Body of pancreas (tissue), 4 donors: ENCODE measurements at regions not wholly inside any gene's neighbourhood (a gene's known extent, or its start where the extent isn't known, plus 50 kb on each side); places are given as distances from the start of the nearest gene placed in this dataset.

Source experiments
- ATAC-seq: fragments of 150-250 bp; one replicate; pipeline ENCODE4 v1.9.1; 2016
- DNase-seq, 4 donors: peaks; one replicate each; pipeline ENCODE4 v3.0.0-alpha.2; 2019
- H3K27ac ChIP-seq, 4 donors: fragments of 200-600 bp; sonication (generic); 1 replicate in 3 of 4; 2 replicates in 1 of 4; pipeline versions ENCODE4 v1.5.1 to v1.6.1; 2016 to 2019; ENCODE audit warnings: mild to moderate bottlenecking in 1 of 4, mixed read lengths in 1 of 4, moderate library complexity in 1 of 4
- H3K27me3 ChIP-seq, 2 donors: fragments of 200-600 bp; sonication (generic); one replicate each; pipeline ENCODE4 v1.6.0; 2016; ENCODE audit warnings: mild to moderate bottlenecking in 1 of 2
- H3K36me3 ChIP-seq, 2 donors: fragments of 200-600 bp; sonication (generic); replicated peaks in 1 of 2; 2 replicates each; pipeline ENCODE4 v1.5.1; 2016; ENCODE audit warnings: low read depth in 2 of 2; ENCODE audit not compliant: insufficient read depth in 1 of 2
- H3K4me1 ChIP-seq: fragments of 200-600 bp; sonication (generic); one replicate; pipeline ENCODE4 v1.6.0; 2016
- H3K4me3 ChIP-seq, 2 donors: fragments of 200-600 bp; sonication (generic); 1 replicate in 1 of 2; 2 replicates in 1 of 2; pipeline ENCODE4 v1.5.1; 2016 to 2019
- H3K9me3 ChIP-seq, 3 donors: fragments of 200-600 bp; sonication (generic); 1 replicate in 2 of 3; 2 replicates in 1 of 3; pipeline ENCODE4 v1.5.1; 2016
- CTCF ChIP-seq, 7 experiments: fragments of 450-650 bp in 4 of 7; fragments of 200-600 bp in 3 of 7; sonication (generic) in 3 of 7; IDR thresholded peaks; one replicate each; pipeline ENCODE4 v1.5.1; 2016 to 2019; ENCODE audit warnings: antibody characterized with exemption in 7 of 7
- POLR2A ChIP-seq, 3 donors: fragments of 450-650 bp; IDR thresholded peaks; one replicate each; pipeline ENCODE4 v1.6.1; 2016; ENCODE audit warnings: antibody characterized with exemption in 3 of 3, mild to moderate bottlenecking in 2 of 3
- WGBS, 2 donors: methylation state at CpG; one replicate each; pipeline ENCODE4 v1.1.5; 2017; 5-methylcytosine and 5-hydroxymethylcytosine counted together
- intact Hi-C: fragments of 100-400 bp; cut with DNase I; formaldehyde crosslinking; loops from one replicate; pipeline ENCODE4 v1.15.1; 2023

- WGBS, 2 donors, result 69 to 80% methylated on average over 4 of the region's 4 CpGs
- Histone ChIP-seq H3K36me3 (no peaks in the 10 kb centered on the region), H3K4me1 (no peaks in the 10 kb centered on the region), H3K9me3 (no peaks in the 10 kb centered on the region), H3K4me3 (no peak overlapping the region), H3K27me3 (no peaks in the 10 kb centered on the region), H3K27ac (no peak overlapping the region)
- ATAC-seq (no peak), DNase-seq (no peak)
- intact Hi-C loops, result no loop called here
- no peak for TF ChIP-seq CTCF (IDR thresholded peaks at IDR 0.05)
- no peak for TF ChIP-seq POLR2A (IDR thresholded peaks at IDR 0.05)
Measured at GRCh38 chr3:132987396-132987795, 50.8 kb upstream of the TMEM108 start.

GRCh38 chr3:132984181-132984580 is 54.0 kb upstream of the TMEM108 start:
- ATAC-seq, result no peak
- no peaks in the 10 kb centered on the region for H3K27me3 ChIP-seq

GRCh38 chr3:132983143-132983770 is 54.9 kb upstream of the TMEM108 start:
- no peaks in the 10 kb centered on the region for H3K4me1 ChIP-seq
- TF ChIP-seq POLR2A (IDR thresholded peaks at IDR 0.05) (no peak), CTCF (IDR thresholded peaks at IDR 0.05) (no peak)
- H3K36me3 ChIP-seq, result no peaks in the 10 kb centered on the region
- intact Hi-C loops, result no loop called here
- no peak overlapping the region for H3K4me3 ChIP-seq
- DNase-seq (no peak), ATAC-seq (no peak)
- no peaks in the 10 kb centered on the region for H3K27me3 ChIP-seq
- H3K9me3 ChIP-seq, result no peaks in the 10 kb centered on the region
- no peak overlapping the region for H3K27ac ChIP-seq
- WGBS, 2 donors, result 65 to 67% methylated on average over 1 of the region's 1 CpG

More at GRCh38 chr3:132984181-132984580, 54.0 kb upstream of the TMEM108 start:
- TF ChIP-seq CTCF (IDR thresholded peaks at IDR 0.05) (no peak), POLR2A (IDR thresholded peaks at IDR 0.05) (no peak)
- intact Hi-C loops, result no loop called here
- H3K4me1 ChIP-seq, result no peaks in the 10 kb centered on the region
- no peaks in the 10 kb centered on the region for H3K36me3 ChIP-seq
- H3K27ac ChIP-seq, result no peak overlapping the region
- H3K9me3 ChIP-seq, result no peaks in the 10 kb centered on the region
- WGBS, 2 donors, result 100% methylated on average over 1 of the region's 1 CpG
- no peak for DNase-seq
- H3K4me3 ChIP-seq, result no peak overlapping the region

GRCh38 chr3:132981719-132982118 is 56.5 kb upstream of the TMEM108 start:
- TF ChIP-seq CTCF (IDR thresholded peaks at IDR 0.05) (no peak), POLR2A (IDR thresholded peaks at IDR 0.05) (no peak)
- H3K4me3 ChIP-seq, result no peak overlapping the region
- H3K36me3 ChIP-seq, result no peaks in the 10 kb centered on the region
- DNase-seq (no peak), ATAC-seq (no peak)
- H3K4me1 ChIP-seq, result no peaks in the 10 kb centered on the region
- H3K27me3 ChIP-seq, result no peaks in the 10 kb centered on the region
- no peaks in the 10 kb centered on the region for H3K9me3 ChIP-seq
- H3K27ac ChIP-seq, result no peak overlapping the region
- intact Hi-C loops, result no loop called here
- WGBS, 2 donors, result 69 to 71% methylated on average over 1 of the region's 1 CpG

GRCh38 chr3:132980102-132980501 is 58.1 kb upstream of the TMEM108 start:
- H3K36me3 ChIP-seq, result no peaks in the 10 kb centered on the region
- intact Hi-C loops, result no loop called here
- H3K9me3 ChIP-seq, result no peaks in the 10 kb centered on the region
- no peak for DNase-seq
- H3K27me3 ChIP-seq, result no peaks in the 10 kb centered on the region
- H3K4me1 ChIP-seq, result no peaks in the 10 kb centered on the region
- ATAC-seq, result no peak
- 53 to 56% methylated on average over 2 of the region's 2 CpGs for WGBS, 2 donors
- TF ChIP-seq CTCF (IDR thresholded peaks at IDR 0.05) (no peak), POLR2A (IDR thresholded peaks at IDR 0.05) (no peak)
- H3K27ac ChIP-seq, result no peak overlapping the region
- no peak overlapping the region for H3K4me3 ChIP-seq
